Activated T-helper 1 cell treated with Interleukin-2 at 50 U/mL for 16 hours (primary cell): ENCODE measurements at regions not wholly inside any gene's neighbourhood (a gene's known extent, or its start where the extent isn't known, plus 50 kb on each side); places are given as distances from the start of the nearest gene placed in this dataset.
"Not testable (repeated sequence)": the region's sequence is repeated elsewhere in the genome, so short reads cannot be mapped to it uniquely, and the experiment has no call there.

Experiments
- DNase-seq: peaks from one replicate; pipeline ENCODE4 v3.0.0-alpha.2; 2020; ENCODE audit warnings: low read depth

DNA sequence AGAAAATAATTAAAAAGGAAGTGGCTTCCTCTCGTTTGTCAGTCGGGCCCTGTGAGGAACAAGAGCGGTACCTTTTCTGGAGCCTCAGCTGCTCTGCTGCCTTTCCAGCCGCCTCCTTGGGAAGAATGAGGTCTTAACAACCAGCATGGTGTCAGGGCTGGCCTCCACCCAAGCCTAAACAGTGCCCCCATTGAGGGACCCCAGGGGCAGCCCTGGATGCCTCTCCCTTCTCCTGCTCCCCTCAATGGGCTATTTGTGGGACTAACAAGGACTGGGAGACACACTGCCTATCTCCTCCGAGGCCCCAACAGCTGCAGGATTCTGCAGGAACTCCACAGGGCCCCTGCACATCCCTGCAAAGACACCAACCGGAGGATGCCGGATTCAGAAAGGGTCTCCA is 155.4 kb upstream of the MAP3K1 start:
- no peak for DNase-seq

DNA sequence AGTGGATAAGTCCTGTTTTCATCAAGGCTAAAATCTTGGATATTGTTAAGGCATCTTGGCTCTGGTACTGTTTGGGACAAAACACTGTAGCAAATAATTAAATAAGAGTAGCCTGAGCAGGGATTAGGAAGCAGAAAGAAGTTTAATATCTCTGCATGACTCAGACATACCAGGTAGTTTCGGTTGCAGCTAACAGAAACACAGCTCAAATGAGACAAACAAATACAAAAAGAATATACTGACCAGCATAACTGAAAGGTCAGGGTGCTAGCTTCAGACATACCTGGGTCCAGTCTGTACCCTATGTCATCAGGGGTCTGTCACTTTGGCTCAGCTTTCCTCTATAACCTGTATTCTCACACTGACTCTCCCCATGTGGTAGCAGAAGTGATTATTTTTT is 156.4 kb upstream of the MAP3K1 start:
- DNase-seq, result no peak

DNA sequence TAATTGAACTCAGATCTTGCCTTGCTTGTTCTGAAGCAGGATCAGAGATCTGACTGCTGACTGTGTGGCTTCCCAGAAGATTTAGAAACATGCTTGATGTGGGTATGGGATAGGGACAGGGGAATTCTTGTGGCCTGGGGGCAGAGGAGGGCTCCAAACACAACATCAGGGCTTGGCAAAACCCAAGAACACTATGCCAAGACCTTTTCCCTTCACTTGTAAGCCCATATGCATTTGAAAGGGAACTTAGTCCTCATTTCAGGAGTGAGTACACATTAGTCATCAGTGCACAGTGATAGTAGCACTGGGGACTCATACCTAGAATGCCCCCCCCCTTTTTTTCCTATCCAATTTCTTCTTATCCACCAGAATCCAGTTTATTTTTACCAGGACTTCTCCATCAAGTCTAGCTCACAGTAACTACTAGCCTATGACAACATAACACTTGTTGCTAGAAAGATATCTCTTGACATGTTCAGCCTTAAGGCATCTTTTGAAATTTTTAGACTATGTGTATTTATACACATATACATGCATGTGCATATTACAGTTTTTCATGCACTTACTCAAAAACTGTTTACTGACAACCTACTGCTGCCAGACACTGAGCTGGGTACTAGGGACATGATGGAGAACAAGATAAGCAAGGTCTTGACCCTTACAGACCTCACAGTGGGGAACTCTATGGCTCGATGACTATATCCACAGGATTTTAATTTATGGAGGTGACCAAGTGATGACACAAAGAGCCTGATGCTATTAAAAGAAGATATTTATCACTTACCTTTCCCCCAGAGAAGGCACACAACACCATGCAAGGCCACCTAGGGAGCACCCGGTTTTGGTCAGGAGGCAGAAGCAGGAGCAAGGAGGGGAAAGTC is 158.3 kb upstream of the MAP3K1 start:
- no peak for DNase-seq

DNA sequence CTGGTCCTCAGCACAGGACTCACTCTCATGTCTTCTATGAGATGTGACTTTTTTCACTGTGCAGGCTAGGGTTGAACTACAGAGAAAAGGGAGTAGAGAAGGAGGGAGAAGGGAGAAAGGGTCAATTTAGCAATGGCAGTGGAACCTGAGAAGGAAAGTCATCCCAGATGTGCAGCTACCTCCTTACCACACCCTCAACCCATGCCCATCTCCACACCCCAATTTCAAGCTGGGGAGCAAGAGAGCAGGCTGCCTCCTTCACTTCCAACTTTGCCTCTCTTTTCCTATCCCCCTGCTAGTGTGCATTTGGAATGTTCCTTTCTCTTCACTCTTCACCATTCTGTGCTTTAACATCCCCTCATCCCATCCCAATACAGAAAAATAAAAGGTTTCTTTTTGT is 163.5 kb upstream of the MAP3K1 start:
- DNase-seq, result no peak

DNA sequence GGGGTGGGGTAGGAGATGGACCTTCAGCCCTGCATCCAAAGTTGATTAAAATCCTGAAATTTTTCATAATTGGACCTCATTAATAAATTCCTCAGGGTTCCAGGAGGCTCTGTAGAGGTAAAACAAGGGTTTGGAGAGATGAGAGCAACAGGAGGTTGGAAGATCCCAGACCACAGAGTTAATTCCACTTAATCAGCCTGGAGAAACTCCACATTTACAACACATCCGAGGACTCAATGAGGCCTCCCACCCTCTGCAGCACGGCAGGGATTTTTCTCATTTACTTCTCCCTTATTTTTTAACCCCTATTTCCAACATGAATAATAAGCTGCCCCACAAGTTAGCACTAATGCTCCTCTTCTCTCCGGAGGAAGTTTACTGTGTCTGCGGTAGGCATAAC is 165.0 kb upstream of the MAP3K1 start:
- no peak for DNase-seq

DNA sequence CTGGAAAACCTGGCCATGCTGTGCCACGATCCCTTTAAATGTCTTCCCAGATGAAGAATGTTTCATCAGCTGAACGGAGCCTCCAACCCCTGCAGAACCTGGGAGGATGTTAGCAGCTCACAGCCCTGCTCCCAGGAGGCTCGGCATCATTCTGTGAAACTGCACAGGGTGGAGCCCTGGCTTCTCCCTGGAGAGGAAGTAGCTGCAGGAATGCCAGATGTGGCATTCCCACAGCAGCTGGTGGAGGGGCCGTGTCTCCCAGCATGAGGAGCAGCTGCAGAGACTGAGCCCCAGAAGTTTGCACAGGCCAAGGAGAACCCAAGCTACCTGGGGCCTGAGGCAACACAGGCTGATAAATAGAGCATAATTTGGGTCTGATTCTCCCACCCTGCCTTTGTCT is 165.8 kb upstream of the MAP3K1 start:
- no peak for DNase-seq

DNA sequence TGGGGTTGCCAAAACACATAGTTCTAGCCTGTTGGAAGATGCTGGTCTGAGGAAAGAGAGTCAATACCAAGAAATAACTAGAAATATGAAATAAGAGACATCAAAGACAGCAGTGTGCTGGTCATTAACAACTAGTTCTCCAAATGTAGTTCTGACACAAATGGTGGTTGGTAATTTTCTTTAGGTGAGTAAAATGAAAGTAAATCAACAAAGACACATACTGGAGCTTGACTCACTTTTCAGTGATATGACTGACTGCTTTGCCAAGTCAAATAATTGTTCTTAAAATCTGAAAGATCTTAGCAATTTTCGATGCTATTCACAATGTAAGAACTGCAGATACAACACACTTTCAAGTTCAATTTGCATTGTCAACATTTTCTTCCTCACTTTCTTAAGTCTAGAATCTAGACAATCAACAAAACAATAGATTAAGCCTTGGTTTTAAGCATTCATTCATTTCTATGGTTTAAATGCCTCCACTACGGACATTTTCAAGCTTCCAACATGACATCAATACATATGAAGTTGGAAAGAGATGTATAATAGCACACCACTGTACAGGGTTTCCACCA is 166.8 kb upstream of the MAP3K1 start:
- no peak for DNase-seq

DNA sequence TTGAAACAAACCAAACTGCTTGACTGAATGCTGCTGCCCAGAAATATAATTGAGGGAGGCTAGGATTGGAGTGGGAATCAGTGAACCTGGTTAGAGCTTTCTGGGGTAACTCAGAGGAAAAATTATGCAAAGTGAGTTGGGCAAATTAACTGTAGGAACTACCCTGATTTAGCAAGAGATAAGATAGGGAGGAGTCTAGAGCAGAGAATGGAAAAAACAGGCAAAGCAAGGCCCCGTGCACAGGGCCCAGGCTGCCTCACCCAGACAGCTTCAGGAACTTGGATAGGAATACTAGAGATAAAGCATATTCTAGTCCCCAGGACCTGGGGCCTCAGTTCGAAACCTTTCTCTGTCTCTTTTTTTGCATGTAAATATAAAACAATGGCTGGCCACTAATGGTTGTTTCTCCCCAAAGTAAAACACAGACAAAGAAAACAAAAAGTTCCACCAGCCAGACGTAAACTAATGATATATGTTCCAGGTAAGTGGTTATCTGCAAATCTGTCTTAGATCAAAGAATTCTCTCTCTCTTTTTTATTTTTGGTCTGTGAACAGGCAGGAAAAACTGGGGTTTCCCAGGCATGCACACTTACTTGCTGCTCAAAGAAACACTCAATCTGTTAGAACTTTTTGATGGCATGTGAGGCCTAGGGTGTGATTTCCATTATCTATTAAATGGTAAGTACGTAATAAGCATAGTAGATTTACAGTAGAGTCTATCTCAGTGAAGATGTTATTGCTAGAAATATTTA is 168.1 kb upstream of the MAP3K1 start:
- no peak for DNase-seq

DNA sequence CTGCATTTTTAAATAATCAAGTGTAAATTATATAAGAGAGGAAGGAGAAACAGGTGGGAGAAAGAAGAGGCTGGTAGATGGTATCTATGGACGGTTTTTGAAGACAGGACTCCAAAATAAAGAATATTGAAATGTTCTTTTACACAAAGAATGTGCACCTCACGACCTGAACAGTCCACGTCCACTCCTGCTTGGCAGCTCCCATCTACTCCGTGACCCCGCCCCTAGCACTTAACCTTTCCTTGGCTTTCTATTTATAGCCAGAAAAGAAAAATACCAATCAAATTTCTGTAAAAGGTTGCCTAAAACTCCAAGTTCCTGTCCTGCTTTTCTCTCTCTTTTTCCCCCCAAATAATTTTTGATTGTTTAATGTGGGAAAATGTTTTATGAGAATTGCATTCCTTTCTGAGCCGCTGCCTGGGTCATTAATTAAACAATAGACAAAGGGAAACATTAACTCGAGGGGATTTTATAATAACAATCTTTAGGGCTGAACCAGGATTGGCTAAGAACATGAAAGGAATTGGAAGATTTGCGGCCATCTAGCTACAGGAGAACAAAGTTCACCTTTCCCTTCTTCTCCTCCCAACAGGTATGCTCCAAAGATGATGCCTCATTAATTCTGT is 173.6 kb upstream of the MAP3K1 start:
- DNase-seq, result no peak

DNA sequence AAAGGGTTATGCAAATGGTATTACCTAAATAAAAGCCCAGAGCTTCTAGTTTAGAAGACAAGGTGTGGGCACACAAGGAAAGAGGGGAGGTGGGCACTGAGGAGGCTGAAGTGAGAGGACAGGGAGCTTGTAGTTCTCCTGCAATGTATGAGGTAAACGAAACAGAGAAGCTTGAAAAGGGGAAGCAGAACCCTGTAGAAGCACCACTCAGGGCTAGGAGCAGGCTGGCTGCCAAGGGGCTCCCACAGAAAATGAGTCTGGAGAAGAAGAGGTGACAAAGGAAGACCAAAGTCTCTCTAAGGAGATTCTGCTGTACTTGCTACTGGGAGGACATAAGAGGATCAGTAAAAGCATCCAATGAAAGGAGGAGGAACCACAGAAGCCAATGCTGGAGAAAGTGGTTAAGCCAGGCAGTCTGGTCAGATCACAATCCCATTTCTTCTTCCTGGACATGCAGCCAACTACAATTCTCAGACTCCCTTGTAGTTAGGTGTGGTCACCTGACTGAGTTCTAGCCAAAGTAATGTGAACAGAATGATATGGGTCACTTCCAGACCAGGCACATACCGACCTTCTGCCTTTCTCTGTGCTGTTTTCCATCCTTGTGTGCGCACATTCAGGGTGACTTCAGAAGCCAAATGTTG is 174.5 kb upstream of the MAP3K1 start:
- no peak for DNase-seq

DNA sequence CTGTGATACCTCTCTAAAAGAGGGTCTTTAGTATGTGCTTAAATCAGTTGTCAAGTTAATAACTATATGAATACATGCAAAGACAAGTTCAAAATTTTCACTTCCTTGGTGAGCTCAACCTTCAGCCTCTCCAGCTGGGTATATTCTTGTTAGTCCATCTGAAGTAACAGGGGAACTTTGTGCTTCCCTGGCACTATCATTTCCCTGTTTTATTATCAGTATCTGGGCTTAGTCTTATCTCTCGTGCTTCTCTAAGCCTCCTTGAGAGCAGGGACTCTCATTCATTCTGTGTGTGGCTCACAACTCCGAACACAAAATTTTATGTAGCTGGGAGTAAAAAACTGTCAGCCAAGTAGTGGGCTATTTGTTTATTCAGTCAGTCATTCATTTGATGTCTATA is 175.9 kb upstream of the MAP3K1 start:
- DNase-seq, result no peak

DNA sequence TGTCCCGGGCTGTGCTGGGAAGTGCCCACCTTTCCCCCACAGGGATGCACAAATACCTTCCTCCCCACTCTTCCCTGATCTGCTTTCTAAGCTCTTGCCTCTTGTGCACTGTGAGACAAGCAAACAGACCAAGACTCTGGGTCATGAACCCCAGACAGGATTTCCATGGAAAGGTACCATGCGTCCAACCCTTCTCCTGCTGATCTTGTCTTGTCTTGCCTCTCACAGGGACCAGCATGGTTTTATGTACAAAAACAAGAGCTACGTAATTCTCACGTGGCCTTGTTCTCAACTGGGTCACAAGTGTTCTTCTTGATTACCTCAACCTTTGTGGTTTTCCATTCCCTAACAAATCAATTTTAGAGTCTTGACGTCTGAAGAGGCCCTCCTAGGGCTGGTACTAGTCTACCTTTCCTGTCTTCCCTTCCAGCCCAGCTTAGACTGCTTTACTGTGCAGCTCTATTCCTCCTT is 176.5 kb upstream of the MAP3K1 start:
- DNase-seq, result peak; percentile 19

DNA sequence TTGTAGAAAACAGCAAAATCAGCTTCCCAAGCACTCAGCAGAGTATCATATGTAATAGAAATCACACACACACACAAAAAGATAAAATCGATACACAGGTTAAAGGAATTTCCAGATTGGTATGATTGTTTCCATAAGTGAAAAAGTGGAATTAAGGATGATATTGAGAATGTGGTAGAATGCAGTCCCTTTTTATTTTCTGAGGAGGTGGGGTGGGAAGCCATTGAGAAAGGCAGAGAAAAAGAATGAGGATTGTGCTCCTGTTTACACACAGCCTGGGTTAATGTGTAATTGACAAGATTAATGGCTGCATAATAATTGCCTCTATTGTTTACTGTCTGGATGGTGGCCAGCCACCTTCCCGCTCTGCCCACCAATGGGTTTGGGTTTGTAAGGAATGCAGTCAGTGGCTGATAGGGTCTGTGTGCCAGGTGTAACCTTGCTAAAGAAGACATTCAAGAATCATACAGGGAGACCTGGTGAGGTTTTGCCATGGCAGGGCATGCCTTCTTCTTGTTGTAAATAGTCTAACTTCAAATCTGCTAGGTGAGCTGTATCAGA is 177.2 kb upstream of the MAP3K1 start:
- DNase-seq, result no peak

DNA sequence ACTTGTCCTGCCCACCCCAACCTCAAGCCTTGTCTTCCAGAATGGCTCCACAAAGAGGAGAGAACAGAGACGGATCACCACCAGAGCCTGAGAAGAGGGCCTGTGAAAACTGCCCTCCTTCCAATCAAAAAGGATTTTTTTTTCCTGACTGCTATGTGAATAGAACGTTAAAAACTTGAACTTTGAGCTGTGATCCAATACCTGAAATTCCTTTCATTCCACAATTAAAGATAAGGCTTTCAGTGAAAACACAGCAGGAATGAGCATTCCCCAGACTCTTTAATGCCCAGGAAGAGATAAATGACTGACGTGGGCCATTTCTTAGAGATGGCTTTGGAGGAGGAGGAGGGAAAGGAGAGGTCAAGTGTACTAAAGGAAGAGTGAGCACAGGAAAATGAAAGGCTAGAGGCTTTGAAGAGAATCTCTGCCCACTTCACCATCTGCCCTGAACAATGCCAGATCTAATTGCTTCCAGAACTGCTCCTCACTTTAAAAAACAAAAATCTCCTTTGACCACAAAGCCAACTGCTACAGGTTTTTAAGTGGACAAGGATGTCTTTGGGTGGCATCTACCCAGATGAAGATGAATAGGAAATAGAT is 177.9 kb upstream of the MAP3K1 start:
- DNase-seq, result no peak

DNA sequence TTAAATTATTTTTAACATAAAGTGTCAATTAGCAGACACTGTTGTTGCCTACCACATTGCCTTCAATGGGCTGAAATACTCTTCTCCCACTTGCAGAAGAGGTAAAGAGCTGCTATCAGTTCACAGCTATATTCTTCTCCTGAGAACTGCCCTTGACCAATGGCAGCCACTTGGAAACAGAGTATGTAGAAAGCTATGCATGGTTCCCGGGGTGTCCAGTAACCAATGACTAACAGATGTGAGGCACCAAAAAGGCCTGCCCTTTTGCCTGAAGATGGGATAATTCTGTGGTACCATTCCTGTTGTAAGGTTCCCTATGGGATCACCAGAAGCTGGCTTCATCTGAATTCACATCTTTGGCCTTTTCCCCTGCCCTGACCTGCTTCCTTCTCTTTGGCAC is 181.4 kb upstream of the MAP3K1 start:
- DNase-seq, result no peak

DNA sequence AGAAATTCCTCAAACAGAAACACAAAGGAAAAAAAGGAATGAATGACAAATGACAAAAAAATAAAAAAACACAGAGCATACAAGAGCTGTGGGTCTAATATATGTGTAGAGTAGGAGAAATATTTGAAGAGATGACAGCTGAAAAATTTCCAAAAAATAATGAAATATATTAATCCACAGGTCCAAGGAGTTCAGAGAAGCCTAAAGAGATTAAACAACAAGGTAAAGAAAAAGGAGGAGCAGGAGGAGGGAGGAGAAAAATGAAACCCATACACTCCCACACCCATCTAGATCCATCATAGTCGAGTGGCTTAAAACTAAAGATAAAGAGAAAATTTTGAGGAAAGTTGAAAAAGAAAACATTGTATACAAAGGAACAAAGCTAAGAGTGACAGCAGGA is 182.4 kb upstream of the MAP3K1 start:
- no peak for DNase-seq

DNA sequence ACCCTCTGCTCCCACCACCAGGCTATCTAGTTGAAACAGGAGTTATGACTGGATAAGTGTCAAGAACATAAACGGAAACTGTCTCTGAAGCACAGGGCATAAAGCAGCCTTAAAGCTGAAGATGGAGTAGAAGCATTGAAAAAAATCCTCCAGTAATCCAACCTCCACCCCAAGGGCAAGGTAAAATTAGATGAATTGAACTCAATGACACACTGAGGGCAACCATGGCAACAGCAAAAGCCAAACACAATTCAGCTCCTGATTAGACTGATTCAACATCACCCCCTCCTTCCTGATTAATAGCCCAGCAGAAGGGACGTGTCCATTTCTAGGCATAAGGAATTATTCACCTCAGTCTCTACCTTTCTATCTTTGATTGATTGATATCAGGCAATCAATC is 183.2 kb upstream of the MAP3K1 start:
- no peak for DNase-seq

DNA sequence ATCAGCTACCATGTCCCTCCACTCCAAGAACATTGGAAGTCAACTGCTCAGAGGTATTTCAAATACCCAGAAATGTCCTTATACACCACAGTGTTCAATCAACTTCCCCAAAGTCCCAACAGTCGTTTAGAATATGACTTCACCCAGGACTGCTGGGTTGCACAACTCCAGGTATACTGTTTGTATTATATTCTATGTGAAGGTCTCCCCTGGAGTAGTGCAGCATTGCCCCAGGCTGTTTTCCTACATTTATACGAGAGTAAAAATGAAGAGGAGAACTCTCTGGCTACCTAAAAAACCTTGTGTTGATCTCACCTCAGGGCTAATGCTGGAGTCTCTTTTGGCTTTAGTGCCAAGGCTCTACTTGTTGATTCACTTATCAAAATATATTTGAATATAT is 183.6 kb upstream of the MAP3K1 start:
- DNase-seq, result no peak

DNA sequence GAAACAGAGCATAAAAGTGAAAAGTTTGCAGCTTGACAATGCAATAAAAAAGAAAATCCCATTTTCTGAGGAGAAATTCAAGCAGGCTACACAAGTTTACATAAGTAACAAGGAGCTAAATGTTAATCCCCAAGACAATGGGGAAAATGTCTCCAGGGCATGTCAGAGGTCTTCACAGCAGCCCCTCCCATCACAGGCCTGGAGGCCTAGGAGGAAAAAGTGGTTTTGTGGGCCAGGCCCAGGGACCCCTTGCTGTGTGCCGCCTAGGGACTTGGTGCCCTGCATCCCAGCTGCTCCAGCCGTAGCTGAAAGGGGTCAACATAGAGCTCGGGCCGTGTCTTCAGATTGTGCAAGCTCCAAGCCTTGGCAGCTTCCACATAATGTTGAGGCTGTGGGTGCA is 186.7 kb upstream of the MAP3K1 start:
- not testable (repeated sequence) for DNase-seq

DNA sequence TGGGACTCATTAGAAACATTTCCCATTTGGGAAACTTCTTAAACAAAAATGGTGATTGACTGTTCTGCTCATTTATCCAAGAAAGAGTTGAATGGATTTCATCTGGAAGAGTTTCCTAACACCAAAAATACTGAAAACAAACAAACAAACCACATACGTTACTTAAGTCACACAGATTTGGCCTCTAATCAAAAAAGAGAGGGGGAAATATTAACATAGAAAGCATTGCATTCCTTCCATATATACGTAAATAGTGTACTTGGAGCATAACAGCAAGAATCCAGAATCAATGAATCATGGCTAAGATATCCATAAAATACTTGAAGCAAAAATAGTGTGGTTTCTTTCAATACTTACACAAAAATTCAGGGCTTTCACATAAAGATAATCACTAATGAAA is 189.8 kb upstream of the MAP3K1 start:
- DNase-seq, result no peak

DNA sequence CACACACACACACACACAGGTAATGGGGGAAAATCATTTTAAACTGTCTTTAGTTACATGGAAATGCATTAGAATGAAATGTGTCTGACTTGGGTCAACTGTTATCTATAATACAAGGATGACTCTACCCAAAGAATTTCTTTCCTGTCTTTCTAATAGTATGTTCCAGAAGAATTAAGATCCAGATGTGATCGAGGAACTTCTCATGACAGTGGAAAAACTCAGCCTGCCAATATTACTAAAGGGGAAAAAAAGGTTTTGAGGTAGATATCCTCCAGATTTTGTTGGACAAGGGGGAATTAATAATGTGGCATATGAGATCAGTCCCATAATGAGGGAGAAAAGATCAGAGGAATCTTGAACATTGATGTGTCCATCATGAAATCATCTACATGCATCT is 190.6 kb upstream of the MAP3K1 start:
- DNase-seq, result no peak
